ENCODE measurements at regions not wholly inside any gene's neighbourhood (a gene's known extent, or its start where the extent isn't known, plus 50 kb on each side); places are given as distances from the start of the nearest gene placed in this dataset.
A peak's percentile ranks its signal among the peaks of the same experiment; 100 is the strongest.

DNA sequence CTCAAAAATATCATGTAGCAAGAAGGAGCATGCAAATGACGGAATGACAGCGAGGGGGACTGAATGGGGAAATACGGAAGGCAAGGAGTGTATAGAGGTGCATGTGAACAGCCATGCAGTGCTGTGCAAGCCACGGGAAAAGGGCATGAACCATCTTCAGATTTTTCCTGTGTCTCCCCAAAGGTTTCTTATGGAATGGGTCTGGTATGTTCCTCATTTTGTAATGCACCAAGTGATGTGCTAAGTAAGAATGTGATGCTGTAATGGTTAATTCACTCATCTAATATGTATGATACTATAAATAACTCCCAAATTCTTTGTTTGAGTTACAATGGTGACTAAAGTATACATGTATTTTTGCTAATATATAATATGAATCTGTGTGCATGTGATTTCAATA, 99.0 kb upstream of the DAB2 start:
- Histone ChIP-seq H3K4me2 (ENCODE audit: low read depth, low read length) (no peak overlapping the region), H3K36me3 (replicated peaks; ENCODE audit: insufficient read depth, low read length) (no peaks in the 10 kb centered on the region), H3K79me2 (ENCODE audit: low read length) (no peaks in the 10 kb centered on the region), H3K27ac (ENCODE audit: low read length) (no peak overlapping the region), H3K9ac (ENCODE audit: low read length) (no peak overlapping the region), H3K9me2 (replicated peaks; ENCODE audit: insufficient read depth, low read length) (no peaks in the 10 kb centered on the region), H4K20me1 (ENCODE audit: insufficient read depth, low read length) (no peaks in the 10 kb centered on the region), H3K4me3 (ENCODE audit: low read length) (no peak overlapping the region), H3K27me3 (replicated peaks; ENCODE audit: insufficient read depth, low read length) (no peaks in the 10 kb centered on the region), H3K9me3 (replicated peaks; ENCODE audit: insufficient read depth, low read length) (no peaks in the 10 kb centered on the region), H3K4me1 (ENCODE audit: low read length) (peaks cover 28% of the 10 kb centered on the region), H3F3A (ENCODE audit: insufficient read depth, low read length) (peaks cover 11% of the 10 kb centered on the region; the same call in 1 of the 2 replicates), H2AFZ (ENCODE audit: low read length) (no peak overlapping the region)
- TF ChIP-seq EZH2phosphoT487 (IDR thresholded peaks at IDR 0.05; ENCODE audit: low read length) (no peak), EZH2 (optimal IDR thresholded peaks at IDR 0.05; ENCODE audit: low read depth, low read length) (no peak)
- TF ChIP-seq, protein P1, sequence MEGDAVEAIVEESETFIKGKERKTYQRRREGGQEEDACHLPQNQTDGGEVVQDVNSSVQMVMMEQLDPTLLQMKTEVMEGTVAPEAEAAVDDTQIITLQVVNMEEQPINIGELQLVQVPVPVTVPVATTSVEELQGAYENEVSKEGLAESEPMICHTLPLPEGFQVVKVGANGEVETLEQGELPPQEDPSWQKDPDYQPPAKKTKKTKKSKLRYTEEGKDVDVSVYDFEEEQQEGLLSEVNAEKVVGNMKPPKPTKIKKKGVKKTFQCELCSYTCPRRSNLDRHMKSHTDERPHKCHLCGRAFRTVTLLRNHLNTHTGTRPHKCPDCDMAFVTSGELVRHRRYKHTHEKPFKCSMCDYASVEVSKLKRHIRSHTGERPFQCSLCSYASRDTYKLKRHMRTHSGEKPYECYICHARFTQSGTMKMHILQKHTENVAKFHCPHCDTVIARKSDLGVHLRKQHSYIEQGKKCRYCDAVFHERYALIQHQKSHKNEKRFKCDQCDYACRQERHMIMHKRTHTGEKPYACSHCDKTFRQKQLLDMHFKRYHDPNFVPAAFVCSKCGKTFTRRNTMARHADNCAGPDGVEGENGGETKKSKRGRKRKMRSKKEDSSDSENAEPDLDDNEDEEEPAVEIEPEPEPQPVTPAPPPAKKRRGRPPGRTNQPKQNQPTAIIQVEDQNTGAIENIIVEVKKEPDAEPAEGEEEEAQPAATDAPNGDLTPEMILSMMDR (IDR thresholded peaks at IDR 0.05; ENCODE audit: low read length) = no peak
- DNase-seq = no peak

- Histone ChIP-seq H3K27me3 (replicated peaks; ENCODE audit: insufficient read depth, low read length) (no peaks in the 10 kb centered on the region), H4K20me1 (ENCODE audit: insufficient read depth, low read length) (no peaks in the 10 kb centered on the region), H3K79me2 (ENCODE audit: low read length) (no peaks in the 10 kb centered on the region), H3K4me3 (ENCODE audit: low read length) (no peak overlapping the region), H2AFZ (ENCODE audit: low read length) (peak overlapping the region; percentile 47; the same call in 1 of the 2 replicates), H3K9me2 (replicated peaks; ENCODE audit: insufficient read depth, low read length) (no peaks in the 10 kb centered on the region), H3K4me1 (ENCODE audit: low read length) (peaks cover 28% of the 10 kb centered on the region), H3K27ac (ENCODE audit: low read length) (peak overlapping the region; percentile 46; the same call in 1 of the 2 replicates), H3K9me3 (replicated peaks; ENCODE audit: insufficient read depth, low read length) (no peaks in the 10 kb centered on the region), H3K9ac (ENCODE audit: low read length) (no peak overlapping the region), H3K36me3 (replicated peaks; ENCODE audit: insufficient read depth, low read length) (no peaks in the 10 kb centered on the region), H3K4me2 (ENCODE audit: low read depth, low read length) (peak overlapping the region; percentile 59; the same call in 1 of the 2 replicates), H3F3A (ENCODE audit: insufficient read depth, low read length) (peaks cover 11% of the 10 kb centered on the region; the same call in 1 of the 2 replicates)
- no peak for DNase-seq
- TF ChIP-seq, protein P1 (IDR thresholded peaks at IDR 0.05; ENCODE audit: low read length) = no peak
- TF ChIP-seq EZH2phosphoT487 (IDR thresholded peaks at IDR 0.05; ENCODE audit: low read length) (no peak), EZH2 (optimal IDR thresholded peaks at IDR 0.05; ENCODE audit: low read depth, low read length) (no peak)
Measured at GRCh38 chr5:39521940-39522590, 97.3 kb upstream of the DAB2 start.

DNA sequence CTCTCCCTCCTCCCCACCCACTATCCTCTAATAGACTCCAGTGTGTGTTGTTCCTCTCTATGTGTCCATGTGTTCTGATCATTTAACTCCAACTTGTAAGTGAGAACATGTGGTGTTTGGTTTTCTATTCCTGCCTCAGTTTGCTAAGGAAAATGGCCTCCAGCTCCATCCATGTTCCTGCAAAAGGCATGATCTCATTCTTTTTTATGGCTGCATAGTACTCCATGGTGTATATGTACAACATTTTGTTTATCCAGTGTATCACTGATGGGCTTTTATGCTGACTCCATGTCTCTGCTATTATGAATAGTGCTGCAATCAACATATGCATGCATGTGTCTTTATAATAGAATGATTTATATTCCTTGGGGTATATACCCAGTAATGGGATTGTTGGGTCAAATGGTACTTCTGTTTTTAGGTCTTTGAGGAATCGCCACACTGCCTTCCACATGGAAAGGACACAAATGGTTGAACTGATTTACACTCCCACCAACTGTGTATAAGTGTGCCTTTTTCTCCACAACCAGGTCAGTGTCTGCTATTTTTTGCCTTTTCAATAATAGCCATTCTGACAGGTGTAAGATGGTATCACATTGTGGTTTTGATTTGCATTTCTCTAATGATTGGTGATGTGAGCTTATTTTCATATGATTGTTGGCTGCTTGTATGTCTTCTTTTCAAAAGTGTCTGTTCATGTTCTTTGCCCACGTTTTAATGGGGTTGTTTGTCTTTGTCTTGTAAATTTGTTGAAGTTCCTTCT, 96.5 kb upstream of the DAB2 start:
- no peaks in the 10 kb centered on the region for H3K27me3 ChIP-seq (replicated peaks; ENCODE audit: insufficient read depth, low read length)
- peak; percentile 63 for DNase-seq
- peaks cover 11% of the 10 kb centered on the region; the same call in 1 of the 2 replicates for H3F3A ChIP-seq (ENCODE audit: insufficient read depth, low read length)
- H3K4me2 ChIP-seq (ENCODE audit: low read depth, low read length) = peak overlapping the region; percentile 59
- H3K4me1 ChIP-seq (ENCODE audit: low read length) = peaks cover 28% of the 10 kb centered on the region
- no peaks in the 10 kb centered on the region for H4K20me1 ChIP-seq (ENCODE audit: insufficient read depth, low read length)
- no peaks in the 10 kb centered on the region for H3K9me2 ChIP-seq (replicated peaks; ENCODE audit: insufficient read depth, low read length)
- peak overlapping the region; percentile 47 for H2AFZ ChIP-seq (ENCODE audit: low read length)
- H3K9ac ChIP-seq (ENCODE audit: low read length) = no peak overlapping the region
- H3K36me3 ChIP-seq (replicated peaks; ENCODE audit: insufficient read depth, low read length) = no peaks in the 10 kb centered on the region
- no peak overlapping the region for H3K4me3 ChIP-seq (ENCODE audit: low read length)
- no peaks in the 10 kb centered on the region for H3K9me3 ChIP-seq (replicated peaks; ENCODE audit: insufficient read depth, low read length)
- no peaks in the 10 kb centered on the region for H3K79me2 ChIP-seq (ENCODE audit: low read length)
- H3K27ac ChIP-seq (ENCODE audit: low read length) = peak overlapping the region; percentile 46; the same call in 1 of the 2 replicates
- TF ChIP-seq, protein P1 (IDR thresholded peaks at IDR 0.05; ENCODE audit: low read length) = no peak
- no peak for TF ChIP-seq EZH2 (optimal IDR thresholded peaks at IDR 0.05; ENCODE audit: low read depth, low read length)
- TF ChIP-seq EZH2phosphoT487 (IDR thresholded peaks at IDR 0.05; ENCODE audit: low read length) = no peak

Measured in MM.1S (cell line).